ENCODE measurements at regions not wholly inside any gene's neighbourhood (a gene's known extent, or its start where the extent isn't known, plus 50 kb on each side); places are given as distances from the start of the nearest gene placed in this dataset.

GRCh38 chr6:137953761-137954160, 86.7 kb downstream of the TNFAIP3 start:
- H3K4me1 Mint-ChIP-seq = peaks cover 8 to 31% (median 11%) of the 10 kb centered on the region in 4 donors
- H3K27me3 Mint-ChIP-seq = no peaks in the 10 kb centered on the region
- no peak for ATAC-seq
- no peak for DNase-seq
- POLR2A ChIA-PET = no interaction called here
- no peaks in the 10 kb centered on the region for H3K36me3 Mint-ChIP-seq
- no peak overlapping the region for H3K4me3 Mint-ChIP-seq
- no peaks in the 10 kb centered on the region for H3K9me3 Mint-ChIP-seq
- H3K27ac Mint-ChIP-seq = peak overlapping the region in 1 of 10 donors; percentile 57

- DNase-seq (no peak), ATAC-seq (no peak)
- H3K27ac Mint-ChIP-seq = peak overlapping the region in 1 of 10 donors; percentile 12
- H3K27me3 Mint-ChIP-seq = no peaks in the 10 kb centered on the region
- H3K36me3 Mint-ChIP-seq = no peaks in the 10 kb centered on the region
- peaks cover 9 to 32% (median 12%) of the 10 kb centered on the region in 4 donors for H3K4me1 Mint-ChIP-seq
- no peaks in the 10 kb centered on the region for H3K9me3 Mint-ChIP-seq
- no peak overlapping the region for H3K4me3 Mint-ChIP-seq
- POLR2A ChIA-PET = no interaction called here
These were observed 87.2 kb downstream of the TNFAIP3 start for GRCh38 chr6:137954253-137954652.

- POLR2A ChIA-PET = no interaction called here
- peaks cover 0 to 4% (median 0%) of the 10 kb centered on the region in 9 donors for H3K9me3 Mint-ChIP-seq
- no peak overlapping the region for H3K4me3 Mint-ChIP-seq
- H3K4me1 Mint-ChIP-seq = peaks cover 0 to 16% (median 4%) of the 10 kb centered on the region in 4 donors
- no peak overlapping the region for H3K27ac Mint-ChIP-seq
- ATAC-seq = no peak
- no peak for DNase-seq
- no peaks in the 10 kb centered on the region for H3K27me3 Mint-ChIP-seq
- peaks cover 0 to 15% (median 0%) of the 10 kb centered on the region in 3 donors for H3K36me3 Mint-ChIP-seq
These were observed 89.0 kb downstream of the TNFAIP3 start for GRCh38 chr6:137956098-137956488.

- Mint-ChIP-seq H3K36me3 (peaks cover 0 to 17% (median 0%) of the 10 kb centered on the region in 3 donors), H3K4me3 (no peak overlapping the region), H3K27ac (no peak overlapping the region), H3K27me3 (no peaks in the 10 kb centered on the region), H3K4me1 (peaks cover 0 to 13% (median 1%) of the 10 kb centered on the region in 4 donors), H3K9me3 (peaks cover 0 to 5% (median 0%) of the 10 kb centered on the region in 9 donors)
- DNase-seq (no peak), ATAC-seq (no peak)
- POLR2A ChIA-PET = no interaction called here
These were observed 90.4 kb downstream of the TNFAIP3 start for GRCh38 chr6:137957471-137957870.

- Mint-ChIP-seq H3K27me3 (no peaks in the 10 kb centered on the region), H3K36me3 (peaks cover 0 to 17% (median 0%) of the 10 kb centered on the region in 3 donors), H3K9me3 (peaks cover 0 to 5% (median 0%) of the 10 kb centered on the region in 9 donors), H3K4me3 (no peak overlapping the region), H3K27ac (peak overlapping the region in 1 of 10 donors; percentile 3), H3K4me1 (peaks cover 0 to 15% (median 1%) of the 10 kb centered on the region in 4 donors)
- ATAC-seq (no peak), DNase-seq (no peak)
- POLR2A ChIA-PET = no interaction called here
These were observed 91.9 kb downstream of the TNFAIP3 start for GRCh38 chr6:137958811-137959565.

- peaks cover 0 to 17% (median 0%) of the 10 kb centered on the region in 3 donors for H3K36me3 Mint-ChIP-seq
- H3K9me3 Mint-ChIP-seq = peaks cover 0 to 5% (median 0%) of the 10 kb centered on the region in 9 donors
- ATAC-seq (no peak), DNase-seq (no peak)
- H3K27ac Mint-ChIP-seq = no peak overlapping the region
- peaks cover 0 to 2% (median 0%) of the 10 kb centered on the region in 5 donors for H3K27me3 Mint-ChIP-seq
- H3K4me3 Mint-ChIP-seq = no peak overlapping the region
- POLR2A ChIA-PET = no interaction called here
- H3K4me1 Mint-ChIP-seq = peaks cover 4 to 28% (median 6%) of the 10 kb centered on the region in 4 donors
These were observed 95.7 kb downstream of the TNFAIP3 start for GRCh38 chr6:137962725-137963124.

GRCh38 chr6:137964876-137965275, 97.8 kb downstream of the TNFAIP3 start:
- POLR2A ChIA-PET = no interaction called here
- DNase-seq = no peak
- no peak for ATAC-seq
- Mint-ChIP-seq H3K9me3 (peaks cover 0 to 5% (median 0%) of the 10 kb centered on the region in 9 donors), H3K27me3 (peaks cover 0 to 2% (median 0%) of the 10 kb centered on the region in 5 donors), H3K4me3 (no peak overlapping the region), H3K36me3 (peaks cover 0 to 14% (median 0%) of the 10 kb centered on the region in 3 donors), H3K27ac (no peak overlapping the region), H3K4me1 (peaks cover 13 to 39% (median 25%) of the 10 kb centered on the region in 4 donors)

- Mint-ChIP-seq H3K4me3 (peak overlapping the region in 1 of 10 donors; percentile 43), H3K36me3 (no peaks in the 10 kb centered on the region), H3K27me3 (peaks cover 0 to 3% (median 0%) of the 10 kb centered on the region in 5 donors), H3K9me3 (no peaks in the 10 kb centered on the region), H3K4me1 (peaks cover 14 to 61% (median 28%) of the 10 kb centered on the region in 4 donors), H3K27ac (peak overlapping the region in 5 of 10 donors; percentile 8 to 82 (median 37))
- ATAC-seq (no peak), DNase-seq (no peak)
- POLR2A ChIA-PET = no interaction called here
These were observed 100.8 kb downstream of the TNFAIP3 start for GRCh38 chr6:137967689-137968454.

- H3K27ac Mint-ChIP-seq = peak overlapping the region in 1 of 10 donors; percentile 82
- H3K36me3 Mint-ChIP-seq = no peaks in the 10 kb centered on the region
- peaks cover 14 to 62% (median 28%) of the 10 kb centered on the region in 4 donors for H3K4me1 Mint-ChIP-seq
- no peak for ATAC-seq
- peaks cover 0 to 3% (median 0%) of the 10 kb centered on the region in 5 donors for H3K27me3 Mint-ChIP-seq
- POLR2A ChIA-PET = no interaction called here
- no peaks in the 10 kb centered on the region for H3K9me3 Mint-ChIP-seq
- DNase-seq = no peak
- H3K4me3 Mint-ChIP-seq = no peak overlapping the region
These were observed 101.4 kb downstream of the TNFAIP3 start for GRCh38 chr6:137968455-137968804.

- Mint-ChIP-seq H3K4me3 (no peak overlapping the region), H3K4me1 (peaks cover 14 to 67% (median 28%) of the 10 kb centered on the region in 4 donors), H3K27ac (peak overlapping the region in 6 of 10 donors; percentile 1 to 82 (median 14)), H3K27me3 (peaks cover 0 to 3% (median 0%) of the 10 kb centered on the region in 5 donors), H3K36me3 (no peaks in the 10 kb centered on the region), H3K9me3 (no peaks in the 10 kb centered on the region)
- POLR2A ChIA-PET = no interaction called here
- ATAC-seq (peak in 1 of 2 donors; percentile 33), DNase-seq (no peak)
These were observed 101.8 kb downstream of the TNFAIP3 start for GRCh38 chr6:137968901-137969300.

- POLR2A ChIA-PET = interaction anchor here (0.6 kb wide), 1 partner anchor 120 kb away, joined by 5 read pairs; no protein-coding TSS in a partner anchor
- H3K27me3 Mint-ChIP-seq = peaks cover 0 to 3% (median 0%) of the 10 kb centered on the region in 5 donors
- no peaks in the 10 kb centered on the region for H3K36me3 Mint-ChIP-seq
- ATAC-seq (no peak), DNase-seq (no peak)
- H3K4me3 Mint-ChIP-seq = no peak overlapping the region
- H3K9me3 Mint-ChIP-seq = no peaks in the 10 kb centered on the region
- peak overlapping the region in 2 of 10 donors; percentile 3 to 18 for H3K27ac Mint-ChIP-seq
- H3K4me1 Mint-ChIP-seq = peaks cover 18 to 72% (median 34%) of the 10 kb centered on the region in 4 donors
These were observed 102.8 kb downstream of the TNFAIP3 start for GRCh38 chr6:137969874-137970273.

- no peaks in the 10 kb centered on the region for H3K9me3 Mint-ChIP-seq
- H3K27me3 Mint-ChIP-seq = peaks cover 0 to 3% (median 0%) of the 10 kb centered on the region in 5 donors
- H3K36me3 Mint-ChIP-seq = no peaks in the 10 kb centered on the region
- DNase-seq = no peak
- H3K4me1 Mint-ChIP-seq = peaks cover 20 to 75% (median 36%) of the 10 kb centered on the region in 4 donors
- POLR2A ChIA-PET = no interaction called here
- ATAC-seq = no peak
- H3K4me3 Mint-ChIP-seq = no peak overlapping the region
- H3K27ac Mint-ChIP-seq = peak overlapping the region in 4 of 10 donors; percentile 3 to 44 (median 14)
These were observed 103.3 kb downstream of the TNFAIP3 start for GRCh38 chr6:137970368-137970767.

GRCh38 chr6:137973201-137973600, 106.1 kb downstream of the TNFAIP3 start:
- no peak overlapping the region for H3K4me3 Mint-ChIP-seq
- ATAC-seq (no peak), DNase-seq (no peak)
- no peaks in the 10 kb centered on the region for H3K9me3 Mint-ChIP-seq
- H3K27ac Mint-ChIP-seq = peak overlapping the region in 1 of 10 donors; percentile 89
- POLR2A ChIA-PET = no interaction called here
- peaks cover 0 to 3% (median 0%) of the 10 kb centered on the region in 5 donors for H3K27me3 Mint-ChIP-seq
- peaks cover 25 to 78% (median 45%) of the 10 kb centered on the region in 4 donors for H3K4me1 Mint-ChIP-seq
- no peaks in the 10 kb centered on the region for H3K36me3 Mint-ChIP-seq

All from naive thymus-derived CD8-positive, alpha-beta T cell (primary cell).